HG03064 (cell line): ENCODE measurements at regions not wholly inside any gene's neighbourhood (a gene's known extent, or its start where the extent isn't known, plus 50 kb on each side); places are given as distances from the start of the nearest gene placed in this dataset.
"Not testable (repeated sequence)": the region's sequence is repeated elsewhere in the genome, so short reads cannot be mapped to it uniquely, and the experiment has no call there.

Experiments used
- ATAC-seq: cut with Tn5 transposase; IDR thresholded peaks from one replicate; pipeline ENCODE4 v1.9.1; 2021; ENCODE audit warnings: low read depth; ENCODE audit not compliant: unreplicated experiment

DNA sequence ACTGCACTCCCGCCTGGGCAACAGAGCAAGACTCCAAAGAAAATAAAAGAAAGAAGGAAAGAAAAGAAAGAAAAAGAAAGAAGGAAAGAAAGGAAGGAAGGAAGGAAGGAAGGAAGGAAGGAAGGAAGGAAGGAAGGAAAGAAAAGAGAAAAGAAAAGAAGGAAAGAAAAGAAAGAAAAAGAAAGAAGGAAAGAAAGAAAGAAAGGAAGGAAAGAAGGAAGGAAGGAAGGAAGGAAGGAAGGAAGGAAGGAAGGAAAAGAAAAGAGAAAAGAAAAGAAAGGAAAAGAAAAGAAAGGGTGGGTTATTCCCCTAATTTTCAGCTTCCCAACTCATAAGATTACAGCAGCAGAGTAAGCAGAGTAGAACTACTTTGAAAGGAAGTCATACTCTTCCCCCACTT, 64.4 kb downstream of the TMEM200C start:
- not testable (repeated sequence) for ATAC-seq

DNA sequence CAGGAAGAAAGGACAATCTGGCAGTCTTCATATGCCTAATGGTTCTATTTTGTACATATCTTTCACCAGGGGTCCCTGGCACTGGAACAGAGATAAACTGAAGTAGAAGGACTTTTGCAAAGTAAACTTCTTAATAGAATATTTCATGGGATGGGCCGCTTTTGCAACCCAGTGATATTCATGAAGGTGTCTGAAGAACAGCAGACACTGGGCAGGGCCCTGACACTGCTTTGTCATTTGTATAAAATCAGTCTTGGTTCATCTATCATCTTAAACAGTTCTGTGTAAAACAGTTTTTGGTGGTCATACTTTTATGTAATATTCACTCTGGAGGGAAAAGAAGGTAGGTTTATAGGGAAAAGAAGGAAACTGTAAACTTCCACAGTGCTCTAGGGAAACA, 66.4 kb downstream of the TMEM200C start:
- ATAC-seq = no peak

DNA sequence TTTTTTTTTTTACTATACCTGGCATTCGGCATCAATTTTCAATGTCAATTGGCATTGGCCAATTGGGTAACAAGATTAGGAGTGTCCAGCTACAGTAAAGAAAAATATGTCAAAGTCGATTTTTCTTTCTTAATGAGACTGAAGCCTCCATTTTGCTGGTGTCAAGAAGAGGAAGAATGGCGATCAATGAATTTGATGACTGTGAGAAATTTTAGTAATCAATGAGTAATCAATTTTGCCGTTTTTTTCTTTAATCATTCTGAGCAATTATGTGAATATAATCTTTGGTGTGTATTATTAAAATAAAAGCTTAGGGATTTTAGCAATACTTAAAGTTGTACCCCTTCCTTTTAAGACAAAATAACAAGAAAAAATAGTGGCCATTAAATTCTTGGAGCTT, 69.7 kb downstream of the TMEM200C start:
- ATAC-seq = no peak

DNA sequence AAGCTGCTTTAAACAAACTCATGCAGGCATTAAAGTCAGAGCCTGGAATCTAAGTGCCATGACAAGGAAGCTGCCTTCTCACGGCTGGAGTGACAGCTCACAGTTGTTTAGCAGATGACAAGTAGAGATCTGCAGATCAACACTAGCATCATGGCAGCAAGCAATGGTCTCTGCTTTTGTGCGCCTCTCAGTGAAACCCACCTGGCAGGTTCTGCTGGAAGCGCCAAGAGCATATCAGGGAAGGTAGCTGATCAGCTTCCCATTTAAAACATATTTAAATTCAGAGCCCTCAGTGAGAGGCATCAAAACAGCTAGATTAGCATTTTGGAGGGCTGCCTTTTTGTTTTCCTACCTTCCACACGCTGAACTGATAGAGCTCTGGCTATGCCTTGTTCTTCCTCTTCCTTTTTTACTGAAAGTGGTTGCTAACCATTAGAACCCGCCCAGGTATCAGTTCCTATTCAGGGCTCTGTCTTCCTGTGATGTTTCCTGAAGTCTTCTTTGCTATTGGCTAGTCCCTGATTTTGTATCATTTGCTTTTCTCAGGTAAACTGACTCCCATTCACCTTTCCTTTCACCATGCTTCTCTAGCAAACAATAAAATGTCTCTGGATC, 70.8 kb downstream of the TMEM200C start:
- ATAC-seq = no peak

DNA sequence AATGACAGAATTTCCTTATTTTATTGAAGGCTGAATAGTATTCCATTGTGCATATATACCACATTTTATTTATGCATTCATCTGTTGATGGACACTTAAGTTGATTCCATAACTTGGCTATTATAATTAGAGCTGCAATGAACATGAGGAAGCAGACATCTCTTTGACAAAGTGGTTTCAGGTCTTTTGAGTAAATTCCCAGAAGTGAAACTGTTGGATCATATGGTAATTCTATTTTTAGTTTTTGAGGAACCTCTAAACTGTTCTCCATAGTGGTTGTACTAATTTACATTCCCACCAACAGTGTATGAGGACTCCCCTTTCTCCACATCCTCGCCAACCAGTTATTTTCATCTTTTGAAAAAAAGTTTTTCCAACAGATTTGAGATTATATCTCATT, 77.5 kb downstream of the TMEM200C start:
- ATAC-seq = no peak

DNA sequence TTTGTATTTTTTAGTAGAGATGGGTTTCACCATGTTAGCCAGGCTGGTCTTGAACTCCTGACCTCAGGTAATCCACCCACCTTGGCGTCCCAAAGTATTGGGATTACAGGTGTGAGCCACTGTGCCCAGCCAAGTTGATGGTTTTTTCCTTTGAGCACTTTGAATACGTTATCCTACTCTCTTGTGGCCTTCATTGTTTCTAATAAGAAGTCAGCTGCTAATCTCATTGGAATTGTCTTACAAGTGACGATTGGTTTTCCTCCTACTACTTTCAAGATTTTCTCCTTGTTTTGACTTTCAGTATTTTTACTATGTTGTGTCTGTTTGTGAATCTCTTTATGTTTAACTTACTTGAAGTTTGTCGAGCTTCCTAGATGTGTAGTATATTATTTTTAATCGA, 88.5 kb downstream of the TMEM200C start:
- ATAC-seq = no peak

DNA sequence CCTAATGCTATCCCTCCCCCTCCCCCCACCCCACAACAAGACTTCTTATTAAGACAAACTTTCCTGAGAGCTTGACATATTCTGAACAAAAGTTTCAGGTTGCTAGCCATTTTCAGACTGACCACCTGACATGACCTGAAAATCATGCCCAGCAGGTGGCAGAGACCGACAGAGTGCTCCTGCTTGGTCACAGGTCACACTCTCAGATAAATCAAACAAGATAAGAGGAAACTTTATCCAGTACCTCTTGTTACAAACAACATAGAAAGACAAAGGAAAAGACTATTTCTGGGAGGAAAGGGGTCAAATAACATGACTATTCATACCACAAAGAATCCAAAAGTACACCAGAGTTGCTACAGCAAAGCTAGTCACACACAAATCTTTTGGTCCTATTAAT, 107.4 kb downstream of the TMEM200C start:
- no peak for ATAC-seq

DNA sequence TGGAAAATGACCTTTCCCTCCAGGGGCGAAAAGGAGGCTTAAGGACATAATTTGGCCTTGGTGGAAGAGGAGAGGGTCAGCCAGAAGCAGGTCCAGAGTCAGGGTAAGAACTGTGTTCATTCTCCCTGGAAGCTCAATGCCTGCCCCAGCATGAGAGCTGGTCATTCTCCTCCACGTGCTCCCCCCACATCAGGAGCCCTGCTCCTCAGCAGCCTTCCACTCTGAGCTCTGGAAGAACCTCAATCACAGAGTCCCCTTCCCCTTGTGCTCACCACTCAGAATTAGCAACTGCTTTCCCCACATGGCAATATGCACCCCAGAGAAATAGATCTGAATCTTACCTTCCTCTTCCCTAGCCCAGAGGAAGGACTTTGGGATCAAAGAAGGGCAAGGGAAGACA, 115.4 kb downstream of the TMEM200C start:
- ATAC-seq = no peak

DNA sequence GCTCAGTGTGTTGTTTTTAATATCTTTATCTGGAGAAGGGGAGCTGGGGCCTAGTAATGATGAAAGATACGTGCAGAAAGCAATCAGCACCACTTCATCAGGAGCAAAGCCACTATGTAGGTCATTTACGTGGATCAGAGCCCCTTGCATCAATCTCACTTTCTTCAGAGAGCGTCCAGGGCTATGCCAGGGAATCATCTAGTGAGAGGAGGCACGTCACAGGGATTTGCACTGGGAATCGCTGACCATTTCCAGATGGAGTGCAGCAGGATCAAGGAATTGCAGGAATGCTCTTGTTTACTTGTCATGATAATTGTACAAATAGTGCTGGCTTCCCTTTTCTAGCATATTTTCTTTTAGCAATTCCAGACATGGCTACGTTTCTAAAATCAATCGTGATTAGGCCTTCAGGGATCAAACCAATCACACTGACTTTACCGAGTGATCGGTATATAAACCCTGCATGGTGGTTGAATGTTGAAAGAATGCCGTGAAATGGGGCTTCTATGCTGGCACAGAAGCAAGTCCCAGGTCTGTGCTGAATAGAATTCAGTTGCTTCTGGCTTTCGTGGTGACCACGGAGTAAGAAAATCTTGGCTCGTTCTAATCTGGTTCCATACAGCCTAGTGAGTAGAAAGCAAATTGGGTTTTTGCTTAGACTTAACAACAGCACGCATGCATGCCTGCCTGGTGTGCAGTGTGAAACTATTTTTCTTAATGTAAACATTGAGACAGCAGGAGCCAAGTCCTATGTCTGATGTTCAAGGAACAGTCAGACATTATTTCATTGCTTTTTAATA, 122.8 kb downstream of the TMEM200C start:
- no peak for ATAC-seq

DNA sequence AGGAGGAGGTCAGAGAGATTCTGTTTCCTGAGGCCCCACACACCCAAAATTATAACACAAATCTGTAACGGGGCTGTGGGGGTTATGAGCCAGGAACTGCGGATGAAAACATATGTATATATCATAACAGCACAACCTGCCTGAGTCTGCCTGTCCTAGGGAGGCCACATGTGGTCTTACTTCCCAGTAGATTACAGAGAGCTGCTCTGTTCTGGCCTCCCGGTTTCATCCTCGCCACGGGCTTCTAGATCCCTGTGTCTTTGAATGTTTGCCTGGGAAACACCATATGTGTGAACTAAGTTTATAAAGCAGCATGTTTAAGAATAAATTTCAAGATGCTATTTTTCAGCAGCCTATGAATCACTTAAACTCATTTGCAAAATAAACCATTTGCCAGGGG, 124.0 kb downstream of the TMEM200C start:
- no peak for ATAC-seq

DNA sequence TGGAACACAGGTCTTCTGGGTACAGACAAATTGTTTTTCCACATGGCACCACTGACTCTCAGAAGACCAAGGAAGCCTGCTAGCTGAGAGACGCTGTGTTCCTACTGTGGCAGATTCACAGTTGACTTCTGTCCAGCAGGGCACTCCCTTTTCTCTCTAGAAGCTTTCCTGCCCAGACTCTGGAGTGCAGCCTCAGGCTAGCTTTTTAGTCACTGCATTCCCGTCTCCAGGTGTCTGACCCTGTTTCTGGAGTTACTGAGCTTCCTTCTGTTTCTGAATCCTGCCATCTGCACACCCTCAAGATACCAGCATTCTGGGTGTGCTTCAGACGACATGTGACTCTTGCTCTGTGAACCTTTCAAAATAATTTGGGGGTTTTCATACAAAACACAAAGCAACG, 125.1 kb downstream of the TMEM200C start:
- no peak for ATAC-seq

DNA sequence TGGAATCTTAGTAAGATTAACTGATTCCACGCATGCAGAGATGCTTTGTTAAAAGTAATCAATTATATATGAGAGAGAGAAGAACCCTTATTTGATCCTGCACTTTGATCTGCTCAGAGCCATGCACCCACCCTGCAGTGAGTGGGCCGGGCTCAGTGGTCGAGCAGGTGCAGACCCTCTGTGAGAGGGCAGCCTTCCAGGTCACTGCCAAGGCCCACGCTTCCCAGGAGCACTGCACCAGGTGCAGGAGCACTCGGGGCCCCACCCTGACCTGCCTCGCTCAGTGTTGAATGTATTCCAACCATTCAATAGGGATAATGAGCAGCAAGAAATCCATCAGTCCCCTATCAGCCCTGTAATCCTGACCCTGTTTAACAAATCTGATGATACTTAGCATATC, 126.9 kb downstream of the TMEM200C start:
- no peak for ATAC-seq

DNA sequence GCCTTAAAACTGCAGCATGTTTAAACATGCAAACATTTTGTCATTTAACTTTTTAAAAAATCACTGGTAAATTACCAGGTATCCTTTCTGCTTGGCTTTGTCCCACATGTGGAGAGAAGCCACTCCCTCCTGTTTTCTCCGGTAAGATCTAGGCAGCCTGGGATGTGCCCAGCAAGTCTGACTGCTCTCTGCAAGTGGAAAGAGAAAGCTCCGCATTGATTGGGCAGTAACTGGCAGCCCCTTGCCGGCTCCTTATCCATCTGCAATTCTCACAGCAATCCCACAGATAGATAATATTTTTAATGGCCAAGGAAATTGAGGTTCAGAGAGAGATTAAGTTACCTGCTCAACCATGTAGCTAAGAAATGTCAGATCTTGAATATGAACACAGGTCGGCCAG, 136.1 kb downstream of the TMEM200C start:
- no peak for ATAC-seq

DNA sequence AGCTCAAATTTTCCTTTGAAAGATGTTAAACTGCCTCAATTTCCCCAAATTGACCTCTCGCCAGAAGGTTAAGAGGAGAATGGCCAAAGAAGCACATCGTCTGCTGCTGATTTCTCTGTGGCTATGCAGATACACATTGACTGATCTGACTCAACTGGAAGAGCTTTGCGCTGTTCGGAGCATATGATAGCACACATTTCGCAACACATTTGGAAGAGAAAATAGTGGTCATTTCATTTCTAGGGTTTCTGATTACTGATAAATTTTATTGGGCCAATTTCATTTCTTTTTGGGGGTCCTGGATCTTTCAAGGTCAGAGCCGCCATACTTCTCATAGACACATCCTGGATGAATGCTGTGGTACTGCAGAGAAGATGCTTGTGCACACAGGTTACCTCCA, 138.5 kb downstream of the TMEM200C start:
- ATAC-seq = no peak

DNA sequence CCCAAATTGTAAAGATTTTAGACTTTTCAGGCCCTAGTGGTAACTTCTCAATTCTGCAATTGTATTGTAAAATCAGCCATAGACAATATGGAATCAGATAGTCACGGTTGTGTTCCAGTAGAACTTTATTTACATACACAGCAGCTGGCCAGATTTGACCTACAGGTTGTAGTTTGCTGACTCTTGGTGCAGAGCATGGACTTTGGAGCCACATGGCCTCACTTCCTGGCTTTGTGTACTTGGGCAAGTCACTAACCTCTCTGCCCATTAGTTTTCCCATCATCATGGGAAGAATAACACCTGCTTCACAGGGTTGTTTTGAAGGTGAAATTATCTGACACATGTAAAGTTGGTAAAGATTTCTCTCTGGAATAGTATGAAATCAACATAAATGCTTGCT, 147.6 kb downstream of the TMEM200C start:
- ATAC-seq = no peak

DNA sequence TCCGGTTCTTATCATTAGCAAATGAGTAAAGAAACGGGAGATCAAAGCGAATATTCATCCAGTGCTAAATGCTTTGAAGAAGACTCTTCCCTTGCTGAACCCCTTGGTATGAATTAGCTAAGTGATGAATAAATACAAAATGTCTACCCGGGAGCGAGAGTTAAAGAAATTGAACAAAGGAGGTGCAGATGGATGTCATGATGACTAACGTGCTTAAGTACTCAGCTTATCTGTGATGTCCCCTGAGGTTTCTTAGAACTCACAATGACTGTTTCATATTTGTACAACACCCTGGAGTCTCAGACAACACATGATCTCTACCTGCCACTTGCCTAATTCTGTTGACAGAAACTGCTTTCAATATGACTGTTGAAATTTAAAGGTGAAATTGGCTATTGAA, 148.5 kb downstream of the TMEM200C start:
- no peak for ATAC-seq

DNA sequence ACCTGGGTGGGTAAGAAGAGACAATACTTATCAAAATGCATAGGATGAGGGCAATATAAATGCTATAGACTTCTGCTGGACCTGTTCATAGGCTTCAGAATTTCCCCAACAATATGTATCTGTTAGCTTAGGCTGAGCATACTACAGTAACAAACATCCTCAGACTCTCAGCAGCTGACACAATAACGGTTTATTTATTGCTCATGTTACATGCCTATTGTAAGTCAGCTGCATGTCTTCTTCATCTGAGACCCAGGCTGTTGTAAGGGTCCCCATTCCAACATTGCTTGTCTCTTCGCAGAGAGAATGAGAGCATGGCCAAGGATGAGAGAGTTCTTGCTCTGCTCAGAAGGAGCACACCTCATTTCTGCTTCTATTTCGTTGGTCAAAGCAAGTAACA, 150.7 kb downstream of the TMEM200C start:
- ATAC-seq = no peak

DNA sequence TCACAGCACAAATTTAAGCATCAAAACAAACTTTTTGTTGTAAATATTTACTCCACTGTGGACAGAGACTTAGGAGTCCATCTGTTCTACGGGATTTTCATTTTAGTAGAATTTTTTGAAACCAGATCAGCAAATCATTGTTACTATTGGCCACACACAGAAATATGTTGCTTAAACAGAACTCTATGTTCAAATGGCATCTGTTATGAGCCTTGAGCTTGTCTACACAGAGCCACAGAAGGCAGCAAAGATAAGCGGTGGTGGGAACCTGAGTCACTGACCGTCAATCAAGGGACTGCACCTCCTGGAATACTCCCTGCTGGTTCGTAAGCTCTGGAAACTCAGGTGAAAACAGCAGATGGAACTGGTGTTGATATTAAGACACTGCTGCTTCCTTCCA, 156.8 kb downstream of the TMEM200C start:
- ATAC-seq = no peak

DNA sequence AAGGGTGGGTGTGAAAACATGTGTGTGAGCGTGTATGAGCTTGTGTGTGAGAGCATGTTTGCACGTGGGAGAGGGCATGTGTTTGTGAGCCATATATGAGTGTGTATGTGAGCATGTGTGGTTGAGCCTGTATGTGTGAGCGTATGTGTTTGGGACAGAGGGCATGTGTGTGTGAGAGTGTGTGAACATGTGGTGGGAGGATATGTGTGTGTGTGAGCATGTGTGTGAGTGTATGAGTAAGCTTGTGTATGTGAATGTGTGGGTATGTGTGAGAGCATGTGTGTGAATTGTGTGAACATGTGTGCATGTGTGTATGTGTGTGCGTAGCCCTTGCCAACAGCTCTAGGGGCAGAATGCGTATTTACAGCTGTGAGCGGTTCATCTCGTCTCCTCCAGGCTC, 163.0 kb downstream of the TMEM200C start:
- no peak for ATAC-seq

DNA sequence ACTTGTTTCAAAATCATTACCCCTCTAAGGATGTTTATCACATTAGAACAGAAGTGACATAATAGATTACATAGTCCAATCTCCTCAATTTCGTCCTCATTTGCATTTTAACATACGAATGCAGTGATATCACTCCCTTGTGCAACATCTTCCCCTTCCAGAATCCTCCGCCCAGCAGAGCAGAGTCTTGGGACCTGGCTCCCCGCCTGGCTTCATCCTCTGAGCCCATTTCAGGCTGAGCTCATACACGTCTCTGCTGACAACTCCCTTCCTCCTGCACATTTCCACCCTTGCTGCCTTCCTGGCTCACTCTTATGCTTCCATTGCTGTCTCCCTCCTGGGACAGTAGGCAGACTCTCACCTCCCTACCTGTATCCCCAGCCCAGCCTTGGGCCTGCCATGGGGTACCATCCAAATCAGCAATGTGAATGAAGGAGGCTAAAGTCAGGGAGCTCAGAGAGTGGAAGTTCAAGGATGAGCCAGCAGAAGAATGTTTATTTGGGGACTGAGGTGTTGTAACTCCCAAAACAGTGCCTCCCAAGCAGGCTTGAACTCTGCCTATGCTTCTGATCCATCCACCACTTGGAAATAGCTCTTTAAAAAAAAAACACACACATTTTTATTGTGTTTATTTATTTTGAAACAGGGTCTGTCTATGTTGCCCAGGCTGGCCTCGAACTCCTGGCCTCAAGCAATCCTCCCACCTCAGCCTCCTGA, 165.2 kb downstream of the TMEM200C start:
- no peak for ATAC-seq

DNA sequence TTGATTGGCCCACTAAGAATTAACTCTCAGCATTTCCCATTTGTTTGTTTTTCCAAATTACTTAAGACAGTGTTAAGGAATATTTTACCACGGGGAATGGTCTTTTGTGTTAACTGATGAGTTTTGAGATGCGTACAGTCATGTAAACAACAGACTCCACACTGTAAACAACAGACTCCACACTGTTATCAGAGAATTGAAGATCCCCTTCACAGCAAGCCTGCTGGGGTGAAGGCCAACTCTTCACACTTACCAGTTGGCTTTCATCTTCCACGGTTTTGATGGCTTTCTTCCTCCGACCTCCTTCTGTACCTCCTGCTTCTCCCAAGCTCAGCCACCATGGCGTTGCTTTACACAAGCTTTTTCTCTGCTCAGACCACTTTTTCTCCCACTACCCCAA, 166.8 kb downstream of the TMEM200C start:
- no peak for ATAC-seq

DNA sequence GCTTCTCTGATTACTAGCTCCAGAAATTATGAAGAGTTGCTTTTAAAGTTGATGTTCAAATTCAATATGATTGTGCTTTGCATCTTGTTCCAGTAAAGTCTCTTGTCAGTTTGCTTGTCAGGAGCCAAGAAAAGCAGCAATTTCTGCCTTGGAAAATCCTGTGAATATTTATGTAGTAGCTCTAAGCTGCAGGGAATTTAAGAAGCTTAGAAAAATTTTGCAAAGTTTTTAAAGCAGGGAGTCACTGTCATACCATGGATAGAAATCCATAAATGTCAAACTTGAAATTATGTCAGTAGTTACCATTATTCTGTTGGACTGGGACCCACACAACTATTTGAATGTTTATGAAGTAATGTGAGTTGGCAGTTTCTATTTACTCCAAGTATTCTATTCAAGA, 169.3 kb downstream of the TMEM200C start:
- no peak for ATAC-seq
